HG02970 (cell line): ENCODE measurements at regions not wholly inside any gene's neighbourhood (a gene's known extent, or its start where the extent isn't known, plus 50 kb on each side); places are given as distances from the start of the nearest gene placed in this dataset.

Experiments used
- ATAC-seq: cut with Tn5 transposase; IDR thresholded peaks from one replicate; pipeline ENCODE4 v1.9.1; 2021; ENCODE audit warnings: mild to moderate bottlenecking, moderate library complexity, moderate number of reproducible peaks; ENCODE audit not compliant: unreplicated experiment, low FRiP score

DNA sequence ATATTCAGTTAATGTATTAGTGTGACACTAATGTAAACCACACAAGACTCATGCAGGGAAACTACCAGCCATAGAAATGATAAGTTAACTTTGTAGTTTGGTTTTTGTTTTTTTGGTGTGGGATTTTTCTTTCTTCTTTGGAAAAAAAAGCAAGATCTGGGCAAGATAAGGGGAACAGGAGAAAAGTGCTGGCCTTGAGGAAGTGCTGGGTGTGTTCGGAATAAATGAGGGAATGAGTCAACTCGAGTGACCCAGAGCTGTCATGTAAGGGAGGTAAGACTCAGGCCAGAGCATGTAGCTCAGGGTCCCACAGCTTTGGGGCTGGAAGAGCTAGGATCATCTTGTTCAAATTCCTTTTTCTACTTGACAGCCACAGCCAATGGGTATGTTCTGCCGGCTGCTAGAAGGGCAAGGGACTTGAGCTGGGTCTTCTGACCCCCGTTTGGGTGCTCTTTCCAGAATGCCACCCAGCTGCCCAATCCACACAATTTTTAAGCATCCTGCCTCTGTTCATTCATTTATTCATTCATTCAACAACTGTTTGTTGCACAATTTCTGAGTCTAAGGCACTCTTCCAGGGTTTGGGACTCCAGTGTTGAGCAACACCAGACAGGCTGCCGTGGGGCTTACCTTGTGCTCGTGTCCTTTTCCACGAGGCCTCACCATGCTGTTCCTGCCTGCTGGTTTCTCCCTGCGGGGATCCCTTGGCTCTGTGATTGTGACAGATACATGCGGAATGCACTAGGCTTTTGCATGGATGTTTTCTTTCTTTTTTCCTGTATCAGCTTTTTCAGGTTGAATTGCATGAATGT is 54.5 kb downstream of the CLDN34 start:
- no peak for ATAC-seq

- ATAC-seq, result no peak
Observed at GRCh38 chrX:10022273-10022541, 55.0 kb downstream of the CLDN34 start.

- ATAC-seq, result no peak
Observed at GRCh38 chrX:10022580-10023245, 55.6 kb downstream of the CLDN34 start.

DNA sequence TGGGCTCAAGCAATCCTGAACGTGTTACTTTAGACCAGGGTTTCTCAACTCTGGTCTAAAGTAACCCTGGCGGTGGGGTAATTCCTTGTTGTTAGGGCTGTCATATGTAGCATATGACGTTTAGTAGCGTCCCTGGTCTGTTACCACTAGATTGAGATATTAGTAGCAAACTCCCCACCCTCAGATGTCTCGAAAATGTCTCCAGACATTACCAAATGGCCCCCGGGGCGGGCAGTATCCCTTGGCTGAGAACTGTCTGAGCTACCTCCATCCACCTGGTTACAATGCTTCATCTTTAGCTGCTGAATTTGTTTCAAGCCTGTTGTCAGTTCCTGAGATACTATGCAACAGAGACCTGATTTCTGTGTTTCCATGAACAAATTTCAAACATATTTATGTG is 56.7 kb downstream of the CLDN34 start:
- no peak for ATAC-seq

DNA sequence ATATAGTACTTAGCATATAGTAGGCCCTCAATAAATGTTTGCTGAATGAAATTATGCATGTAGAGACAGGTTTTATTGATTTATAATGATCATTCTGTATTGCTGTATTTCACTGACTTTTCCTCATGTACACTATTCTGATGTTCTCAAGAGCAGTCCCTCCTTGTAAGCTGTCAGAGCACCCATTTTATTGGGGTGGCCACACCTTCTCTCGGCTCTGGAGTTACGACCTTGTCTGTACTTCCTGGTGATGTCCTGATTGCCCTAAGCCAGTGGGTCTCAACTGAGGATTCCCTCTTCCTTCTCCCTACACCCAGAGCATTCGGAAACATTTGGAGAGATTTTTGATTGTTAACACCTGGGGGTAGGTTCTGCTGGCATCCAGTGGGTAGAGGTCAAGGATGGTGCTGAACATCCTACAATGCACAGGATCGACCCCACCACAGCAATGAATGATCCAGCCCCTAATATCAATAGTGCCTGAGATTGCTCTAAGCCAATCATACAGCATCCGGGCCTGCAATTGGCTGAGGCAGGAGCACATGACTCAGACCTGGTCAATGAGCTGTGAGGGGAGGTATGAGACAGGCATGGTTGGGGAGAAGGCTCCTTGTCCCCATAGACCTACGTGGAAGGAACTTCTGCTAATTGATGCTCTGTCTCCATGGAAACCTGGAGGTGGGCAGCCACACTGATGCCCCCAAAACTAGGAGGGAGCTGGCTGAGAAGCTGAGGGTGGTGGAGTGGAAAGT is 58.8 kb downstream of the CLDN34 start:
- no peak for ATAC-seq

- no peak for ATAC-seq
Observed at GRCh38 chrX:10028283-10029104, 61.3 kb downstream of the CLDN34 start.

GRCh38 chrX:10030570-10030969 is 63.4 kb downstream of the CLDN34 start:
- no peak for ATAC-seq

- no peak for ATAC-seq
Observed at GRCh38 chrX:10031746-10032145, 64.6 kb downstream of the CLDN34 start.

- no peak for ATAC-seq
Observed at GRCh38 chrX:10032147-10032546, 65.0 kb downstream of the CLDN34 start.

DNA sequence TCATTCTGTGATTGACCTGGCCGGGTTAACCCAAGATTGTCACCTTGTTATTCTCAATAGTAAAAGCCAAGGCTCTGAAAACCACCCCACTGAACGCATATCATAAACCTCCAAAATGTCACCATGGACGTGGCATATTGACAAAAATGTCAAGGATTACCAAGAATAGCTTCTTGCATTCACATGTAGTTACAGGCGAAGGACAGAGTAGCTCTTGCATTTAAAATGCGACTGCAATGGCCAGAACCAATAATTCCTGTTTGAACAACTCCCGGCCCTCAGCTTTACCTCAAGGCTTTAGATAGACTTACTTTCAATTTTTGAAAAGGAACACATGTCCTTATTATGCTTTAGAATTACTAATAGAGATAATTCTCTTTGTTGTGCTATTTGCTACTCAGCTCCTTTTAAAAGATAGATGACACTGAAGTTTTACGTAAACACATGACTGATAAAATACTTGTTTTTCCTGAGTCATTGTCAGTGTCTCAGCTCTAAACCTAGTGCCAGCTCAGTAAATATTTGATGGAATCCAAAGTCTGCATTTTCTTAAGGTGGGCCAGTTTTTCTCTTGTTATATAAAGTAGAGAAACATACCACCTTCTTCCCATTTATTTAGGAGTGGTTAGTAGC is 66.3 kb downstream of the CLDN34 start:
- no peak for ATAC-seq

GRCh38 chrX:10034740-10035260 is 67.6 kb downstream of the CLDN34 start:
- no peak for ATAC-seq

DNA sequence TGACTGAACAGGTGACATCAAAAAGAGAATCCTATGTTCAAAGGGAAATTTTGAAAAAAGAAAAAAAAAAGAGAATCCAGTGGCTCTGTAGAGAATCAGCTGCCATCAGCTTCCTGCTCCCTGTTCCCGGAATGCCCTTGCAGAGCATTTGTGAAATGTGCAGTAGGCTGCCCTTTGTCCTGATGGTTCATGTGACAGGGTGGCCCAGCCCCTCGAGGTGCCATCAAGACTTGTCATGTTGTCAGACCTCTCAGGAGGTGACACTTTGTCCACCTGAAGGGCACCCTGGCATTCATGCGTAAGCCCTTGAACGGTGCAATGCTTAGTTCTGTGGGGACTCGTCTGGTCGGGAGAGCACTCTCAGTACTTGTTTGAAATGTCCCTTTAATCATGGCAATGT is 71.4 kb downstream of the CLDN34 start:
- ATAC-seq, result no peak

DNA sequence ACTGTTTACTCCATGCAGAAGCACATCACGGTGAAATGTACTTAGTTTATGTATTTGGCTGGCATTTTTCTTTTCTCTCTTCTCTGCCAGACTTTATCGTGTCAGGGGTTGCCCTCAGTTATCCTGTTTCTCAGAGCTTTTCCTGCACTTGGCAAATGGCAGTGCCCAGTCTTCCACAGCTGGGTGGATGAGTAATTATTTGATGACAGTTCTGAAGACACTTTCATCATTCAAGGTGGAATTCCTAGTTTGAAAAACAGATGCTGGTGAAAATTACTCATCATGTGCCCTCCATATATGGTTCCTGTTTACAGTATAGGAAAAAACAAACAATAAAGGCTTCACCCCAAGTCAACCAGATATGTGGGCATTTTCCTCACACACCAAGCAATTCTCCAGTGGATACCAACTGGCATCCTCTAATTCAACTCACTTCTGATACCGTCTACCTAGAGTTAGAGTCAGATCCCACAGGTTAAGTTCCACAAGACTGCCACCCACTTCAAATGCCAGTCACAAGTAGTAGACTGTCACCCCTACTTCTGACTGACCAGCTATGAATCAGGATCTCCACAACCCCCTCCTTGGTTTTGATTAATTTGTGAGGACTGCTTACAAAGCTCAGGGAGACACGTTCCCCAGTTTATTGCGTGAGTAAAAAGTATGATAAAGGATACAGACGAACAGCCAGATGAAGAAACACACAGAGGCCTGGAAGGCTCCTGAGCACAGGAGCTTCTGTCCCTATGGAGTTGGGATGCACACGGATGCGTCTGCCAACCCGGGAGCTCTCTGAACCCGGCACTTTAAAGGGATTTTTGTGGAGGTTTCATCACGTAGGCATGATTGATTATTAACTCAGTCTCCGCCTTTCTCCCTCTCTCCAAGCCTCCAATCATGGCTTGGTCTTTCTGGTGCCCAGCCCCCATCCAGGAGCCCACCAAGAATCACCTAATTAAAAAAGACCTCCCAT is 72.9 kb downstream of the CLDN34 start:
- ATAC-seq, result no peak

GRCh38 chrX:10040961-10041360 is 73.8 kb downstream of the CLDN34 start:
- no peak for ATAC-seq

DNA sequence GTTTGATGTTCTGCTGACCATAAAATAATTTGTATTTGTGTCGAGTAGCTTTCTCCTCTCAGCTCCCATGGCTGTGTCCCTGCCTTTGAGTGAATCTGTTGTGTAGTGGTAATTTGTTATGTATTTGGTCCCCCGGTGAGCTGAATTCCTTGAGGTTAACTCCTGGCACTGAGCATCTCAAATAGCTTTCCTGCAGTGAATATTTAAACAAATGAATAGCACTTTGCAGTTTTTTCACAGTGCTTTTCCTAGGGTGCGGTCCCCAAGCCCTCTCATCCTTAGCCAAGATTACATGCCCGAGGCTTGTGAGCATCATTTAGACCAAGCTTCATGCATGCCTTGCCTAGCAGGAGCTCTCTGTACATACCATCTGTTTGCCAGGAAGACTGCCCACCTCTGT is 74.2 kb downstream of the CLDN34 start:
- ATAC-seq, result no peak

DNA sequence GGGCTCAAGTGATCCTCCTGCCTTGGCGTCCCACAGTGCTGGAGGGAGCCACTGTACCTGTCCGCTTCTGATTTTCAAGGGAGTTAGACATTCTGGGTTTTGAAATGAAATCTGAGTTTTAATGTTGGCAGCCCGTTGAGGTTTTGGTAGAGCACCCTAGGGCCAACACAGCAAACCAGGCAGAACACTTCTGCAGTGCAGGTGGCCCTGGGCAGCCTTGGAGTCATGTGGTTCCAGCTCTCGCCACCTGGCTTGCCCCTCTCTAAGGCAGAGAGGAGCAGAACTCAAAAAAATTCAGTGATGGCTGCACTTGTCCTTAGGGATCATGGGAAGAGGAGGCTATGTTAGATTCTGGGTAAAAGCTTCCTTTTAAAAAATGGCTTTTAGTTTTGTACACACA is 74.9 kb downstream of the CLDN34 start:
- no peak for ATAC-seq

GRCh38 chrX:10043386-10043785 is 76.2 kb downstream of the CLDN34 start:
- ATAC-seq, result no peak

- ATAC-seq, result no peak
Observed at GRCh38 chrX:10044021-10044420, 76.9 kb downstream of the CLDN34 start.
